ENCODE measurements at regions not wholly inside any gene's neighbourhood (a gene's known extent, or its start where the extent isn't known, plus 50 kb on each side); places are given as distances from the start of the nearest gene placed in this dataset.

GRCh38 chr14:55837467-55837866 lies 257.5 kb downstream of the KTN1 start:
- CTCF ChIA-PET: no interaction called here
- 0 out of 2 replicates have a peak overlapping the region, but pooled peaks have one; percentile 54 for H4K5ac ChIP-seq (ENCODE audit: low read depth, low read length)
- no CpG with 5 or more reads among the region's 1 CpG for WGBS, 2 experiments (ENCODE audit: extremely low coverage in 2 of 2, insufficient read length in 1 of 2)
- H4K8ac ChIP-seq (ENCODE audit: low read depth in 2 of 2, low read length in 2 of 2): no peak overlapping the region; a peak in 1 of 4 replicates
- H3K9me3 ChIP-seq (ENCODE audit: control insufficient read depth, insufficient read depth, low read length): no peaks in the 10 kb centered on the region
- H3K27ac ChIP-seq (ENCODE audit: insufficient read depth, low read length): no peak overlapping the region
- no peaks in the 10 kb centered on the region for H4K20me1 ChIP-seq (ENCODE audit: insufficient read depth, low read length)
- POLR2A ChIA-PET (ENCODE audit: unreplicated experiment): no interaction called here
- ATAC-seq (ENCODE audit: low read depth): peak; percentile 38; the same call in 1 of the 2 replicates
- no peak overlapping the region for H4K91ac ChIP-seq (ENCODE audit: insufficient read depth, low read depth, low read length)
- peak overlapping the region; percentile 51; the same call in 1 of the 2 replicates for H3K4ac ChIP-seq (ENCODE audit: low read depth, low read length)
- no peaks in the 10 kb centered on the region; the same call in 1 of the 2 replicates for H3K27me3 ChIP-seq (ENCODE audit: control insufficient read depth, insufficient read depth, low read length)
- H2AK9ac ChIP-seq (replicated peaks; ENCODE audit: low read depth, low read length, poor library complexity): no peak overlapping the region
- dilution Hi-C loops (cut with HindIII; ENCODE audit: low sequenced_read_pairs, unreplicated experiment) (no loop called here), in situ Hi-C loops (cut with MboI; ENCODE audit: low sequenced_read_pairs) (no loop called here), intact Hi-C loops (cut with micrococcal nuclease) (no loop called here)
- H3K14ac ChIP-seq (replicated peaks; ENCODE audit: low read depth, low read length): 0 out of 2 replicates have a peak overlapping the region, but pooled peaks have one; percentile 28
- H3K18ac ChIP-seq (ENCODE audit: low read depth, low read length): peak overlapping the region; percentile 69; the same call in 1 of the 2 replicates
- no peak overlapping the region for H3K4me2 ChIP-seq (ENCODE audit: low read depth, low read length)
- TF ChIP-seq ELK1 (IDR thresholded peaks at IDR 0.05; ENCODE audit: borderline replicate concordance, low read depth, low read length) (no peak), RFX5 (IDR thresholded peaks at IDR 0.05; ENCODE audit: low read depth, low read length) (no peak), RCOR1 (IDR thresholded peaks at IDR 0.05; ENCODE audit: insufficient replicate concordance, low read length) (no peak), MXI1 (IDR thresholded peaks at IDR 0.05; ENCODE audit: borderline replicate concordance, low read depth, low read length) (no peak), RAD21 (IDR thresholded peaks at IDR 0.05; ENCODE audit: low read length) (no peak), POLR2A (IDR thresholded peaks at IDR 0.05; ENCODE audit: low read depth, low read length) (no peak), SMC3 (IDR thresholded peaks at IDR 0.05; ENCODE audit: low read depth, low read length) (no peak), FOS (IDR thresholded peaks at IDR 0.05; ENCODE audit: low read depth, low read length) (no peak), CTCF (conservative IDR thresholded peaks at IDR 0.05; ENCODE audit: low read depth, low read length) (no peak), CEBPB (IDR thresholded peaks at IDR 0.05; ENCODE audit: low read depth, low read length) (no peak), MAZ (IDR thresholded peaks at IDR 0.05; ENCODE audit: borderline replicate concordance, low read depth, low read length) (no peak), BHLHE40 (IDR thresholded peaks at IDR 0.05; ENCODE audit: low read depth, low read length) (no peak), USF2 (IDR thresholded peaks at IDR 0.05; ENCODE audit: low read depth, low read length) (no peak), CHD1 (IDR thresholded peaks at IDR 0.05; ENCODE audit: low read depth, low read length) (no peak), MAFK (IDR thresholded peaks at IDR 0.05; ENCODE audit: low read depth, low read length) (no peak)
- H3K4me1 ChIP-seq (ENCODE audit: control insufficient read depth, insufficient read depth, low read length): peaks cover 6% of the 10 kb centered on the region
- no peak overlapping the region for H3K4me3 ChIP-seq (ENCODE audit: insufficient read depth, low read depth, low read length)
- no peak overlapping the region for H2AK5ac ChIP-seq (ENCODE audit: low read depth, low read length)
- peak overlapping the region; percentile 76 for H2BK20ac ChIP-seq (ENCODE audit: low read depth, low read length)
- no peak overlapping the region for H3K9ac ChIP-seq (ENCODE audit: low read depth, low read length)
- H2BK5ac ChIP-seq (ENCODE audit: low read depth, low read length, poor library complexity, severe bottlenecking): no peak overlapping the region
- no peaks in the 10 kb centered on the region for H3K79me1 ChIP-seq (ENCODE audit: low read depth in 1 of 2, low read length in 2 of 2)
- H2AFZ ChIP-seq (replicated peaks; ENCODE audit: low read length, poor library complexity): no peak overlapping the region
- H3K9me1 ChIP-seq (ENCODE audit: insufficient read depth, low read length): no peaks in the 10 kb centered on the region
- 0 out of 3 replicates have a peak overlapping the region, but pooled peaks have one; percentile 4 for H2BK15ac ChIP-seq (ENCODE audit: low read depth, low read length)
- peak overlapping the region; percentile 55 for H2BK120ac ChIP-seq (ENCODE audit: low read depth, low read length)
- 0 out of 2 replicates have a peak overlapping the region, but pooled peaks have one; percentile 5 for H3K23ac ChIP-seq (ENCODE audit: low read depth, low read length)
- H3K36me3 ChIP-seq (ENCODE audit: control insufficient read depth, insufficient read depth, low read length): no peaks in the 10 kb centered on the region
- H3K56ac ChIP-seq (ENCODE audit: extremely low read depth, insufficient read depth, low read length): no peak overlapping the region
- DNase-seq: no peak
- BruUV-seq (replicated peaks): no TSS peak
